ENCODE measurements at regions not wholly inside any gene's neighbourhood (a gene's known extent, or its start where the extent isn't known, plus 50 kb on each side); places are given as distances from the start of the nearest gene placed in this dataset.

GRCh38 chr12:115790526-115790925 lies 487.0 kb downstream of the MED13L start:
- TF ChIP-seq HDGF (IDR thresholded peaks at IDR 0.05; ENCODE audit: borderline replicate concordance) (no peak), FOXK2 (IDR thresholded peaks at IDR 0.05) (no peak)
